ENCODE measurements at regions not wholly inside any gene's neighbourhood (a gene's known extent, or its start where the extent isn't known, plus 50 kb on each side); places are given as distances from the start of the nearest gene placed in this dataset.

- DNase-seq, result no peak
- TF ChIP-seq, protein P1, sequence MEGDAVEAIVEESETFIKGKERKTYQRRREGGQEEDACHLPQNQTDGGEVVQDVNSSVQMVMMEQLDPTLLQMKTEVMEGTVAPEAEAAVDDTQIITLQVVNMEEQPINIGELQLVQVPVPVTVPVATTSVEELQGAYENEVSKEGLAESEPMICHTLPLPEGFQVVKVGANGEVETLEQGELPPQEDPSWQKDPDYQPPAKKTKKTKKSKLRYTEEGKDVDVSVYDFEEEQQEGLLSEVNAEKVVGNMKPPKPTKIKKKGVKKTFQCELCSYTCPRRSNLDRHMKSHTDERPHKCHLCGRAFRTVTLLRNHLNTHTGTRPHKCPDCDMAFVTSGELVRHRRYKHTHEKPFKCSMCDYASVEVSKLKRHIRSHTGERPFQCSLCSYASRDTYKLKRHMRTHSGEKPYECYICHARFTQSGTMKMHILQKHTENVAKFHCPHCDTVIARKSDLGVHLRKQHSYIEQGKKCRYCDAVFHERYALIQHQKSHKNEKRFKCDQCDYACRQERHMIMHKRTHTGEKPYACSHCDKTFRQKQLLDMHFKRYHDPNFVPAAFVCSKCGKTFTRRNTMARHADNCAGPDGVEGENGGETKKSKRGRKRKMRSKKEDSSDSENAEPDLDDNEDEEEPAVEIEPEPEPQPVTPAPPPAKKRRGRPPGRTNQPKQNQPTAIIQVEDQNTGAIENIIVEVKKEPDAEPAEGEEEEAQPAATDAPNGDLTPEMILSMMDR (IDR thresholded peaks at IDR 0.05; ENCODE audit: borderline replicate concordance), result no peak
- intact Hi-C loops (cut with micrococcal nuclease), result no loop called here
- Histone ChIP-seq H3K27ac (replicated peaks) (no peak overlapping the region), H3K27me3 (ENCODE audit: low read depth) (peaks cover 7% of the 10 kb centered on the region), H3K9me3 (replicated peaks) (peaks cover 15% of the 10 kb centered on the region), H3K4me3 (no peak overlapping the region), H3K36me3 (no peaks in the 10 kb centered on the region), H3K4me1 (no peaks in the 10 kb centered on the region)
These were observed 106.0 kb upstream of the AFDN start for GRCh38 chr6:167720456-167721285.

DNA sequence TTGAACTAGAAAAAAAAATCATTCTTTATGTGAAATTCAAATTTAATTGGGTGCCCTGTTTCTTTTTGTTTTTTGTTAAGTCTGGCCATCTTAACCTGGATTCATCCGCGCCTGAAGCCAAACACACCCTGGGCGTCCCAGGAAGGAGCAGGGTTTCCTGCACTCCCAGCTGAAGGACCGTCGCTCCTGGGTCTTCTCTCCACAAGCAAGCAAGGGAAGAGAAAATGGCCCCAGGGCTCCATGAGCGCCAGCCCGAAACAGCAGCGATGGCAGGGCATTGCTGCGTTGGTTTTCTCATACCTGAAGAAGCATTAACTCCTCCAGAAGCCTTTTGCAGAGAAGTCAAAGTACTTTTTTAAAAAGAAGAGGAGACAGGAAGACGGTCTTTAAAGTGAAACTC is 105.4 kb upstream of the AFDN start:
- no peak overlapping the region for H3K27ac ChIP-seq (replicated peaks)
- no peak for DNase-seq
- no peaks in the 10 kb centered on the region for H3K4me1 ChIP-seq
- H3K4me3 ChIP-seq, result no peak overlapping the region
- TF ChIP-seq, protein P1 (IDR thresholded peaks at IDR 0.05; ENCODE audit: borderline replicate concordance), result no peak
- intact Hi-C loops (cut with micrococcal nuclease), result no loop called here
- H3K36me3 ChIP-seq, result no peaks in the 10 kb centered on the region
- H3K9me3 ChIP-seq (replicated peaks), result peaks cover 15% of the 10 kb centered on the region
- H3K27me3 ChIP-seq (ENCODE audit: low read depth), result peaks cover 7% of the 10 kb centered on the region

DNA sequence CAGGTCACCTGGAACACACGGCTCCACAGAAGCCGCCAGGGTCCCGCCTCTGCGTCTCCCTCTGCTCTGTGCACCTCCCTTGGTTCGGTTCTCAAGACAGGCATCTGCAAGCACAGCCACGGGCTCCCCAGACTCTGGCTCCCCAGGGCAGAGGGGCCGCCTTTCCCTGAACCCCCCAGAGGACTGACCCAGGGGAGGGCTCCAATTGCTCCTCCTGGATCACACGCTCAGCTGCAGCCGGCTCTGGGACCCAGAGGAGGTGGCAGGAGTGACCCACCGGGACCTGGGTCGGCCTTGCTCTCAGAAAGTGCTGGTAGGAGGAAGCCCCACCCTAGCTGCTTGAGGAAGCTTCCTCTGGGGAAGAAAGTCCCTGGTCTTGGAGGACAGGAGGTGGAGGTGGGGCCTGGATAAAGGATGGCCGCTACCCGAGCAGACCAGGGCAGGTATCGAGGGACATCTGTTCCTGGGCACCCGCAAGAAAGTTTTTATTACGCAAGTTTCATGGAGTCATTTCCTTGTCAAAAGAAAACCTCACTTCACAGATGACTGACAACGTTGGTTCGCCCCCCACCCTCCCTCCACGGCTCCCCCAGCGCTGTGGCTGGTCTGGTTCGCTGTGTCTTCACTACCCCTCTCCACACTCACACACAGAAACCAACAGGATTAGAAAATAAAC is 103.9 kb upstream of the AFDN start:
- H3K36me3 ChIP-seq, result no peaks in the 10 kb centered on the region
- intact Hi-C loops (cut with micrococcal nuclease), result no loop called here
- no peak overlapping the region for H3K27ac ChIP-seq (replicated peaks)
- TF ChIP-seq, protein P1 (IDR thresholded peaks at IDR 0.05; ENCODE audit: borderline replicate concordance), result no peak
- H3K27me3 ChIP-seq (ENCODE audit: low read depth), result peaks cover 7% of the 10 kb centered on the region
- H3K4me3 ChIP-seq, result no peak overlapping the region
- H3K4me1 ChIP-seq, result no peaks in the 10 kb centered on the region
- no peak for DNase-seq
- peaks cover 15% of the 10 kb centered on the region for H3K9me3 ChIP-seq (replicated peaks)

GRCh38 chr6:167726043-167726621 is 100.6 kb upstream of the AFDN start:
- no peak for DNase-seq
- Histone ChIP-seq H3K36me3 (no peaks in the 10 kb centered on the region), H3K9me3 (replicated peaks) (peaks cover 11% of the 10 kb centered on the region), H3K27me3 (ENCODE audit: low read depth) (peaks cover 7% of the 10 kb centered on the region), H3K27ac (replicated peaks) (no peak overlapping the region), H3K4me1 (no peaks in the 10 kb centered on the region), H3K4me3 (no peak overlapping the region)
- intact Hi-C loops (cut with micrococcal nuclease), result no loop called here
- TF ChIP-seq, protein P1 (IDR thresholded peaks at IDR 0.05; ENCODE audit: borderline replicate concordance), result no peak

DNA sequence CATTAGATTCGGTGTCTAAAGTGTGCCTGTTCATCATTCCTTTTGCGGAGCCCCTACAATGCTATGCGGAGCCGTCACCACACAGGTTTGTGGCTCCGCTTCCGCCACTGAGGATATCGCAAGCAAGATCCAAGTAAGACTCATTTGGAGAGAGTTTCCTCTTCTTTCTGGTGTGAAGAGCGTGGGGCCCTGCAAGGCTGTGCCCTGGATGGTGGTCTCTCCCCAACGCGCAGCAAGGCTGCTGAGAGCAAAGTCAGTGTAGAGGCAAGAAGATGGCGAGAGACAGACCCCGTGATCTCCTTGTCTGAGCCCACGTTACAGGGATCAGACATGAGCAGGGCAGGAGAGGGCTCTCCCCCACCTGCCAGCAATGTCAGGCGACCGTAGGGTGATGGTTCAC is 96.3 kb upstream of the AFDN start:
- no peak for DNase-seq
- Histone ChIP-seq H3K9me3 (replicated peaks) (no peaks in the 10 kb centered on the region), H3K4me1 (peaks cover 13% of the 10 kb centered on the region), H3K27me3 (ENCODE audit: low read depth) (no peaks in the 10 kb centered on the region), H3K27ac (replicated peaks) (no peak overlapping the region), H3K36me3 (no peaks in the 10 kb centered on the region), H3K4me3 (no peak overlapping the region)
- intact Hi-C loops (cut with micrococcal nuclease), result no loop called here
- TF ChIP-seq, protein P1 (IDR thresholded peaks at IDR 0.05; ENCODE audit: borderline replicate concordance), result no peak

Measured in left ventricle myocardium inferior (tissue), 1 donor.